ENCODE measurements at regions not wholly inside any gene's neighbourhood (a gene's known extent, or its start where the extent isn't known, plus 50 kb on each side); places are given as distances from the start of the nearest gene placed in this dataset.

DNA sequence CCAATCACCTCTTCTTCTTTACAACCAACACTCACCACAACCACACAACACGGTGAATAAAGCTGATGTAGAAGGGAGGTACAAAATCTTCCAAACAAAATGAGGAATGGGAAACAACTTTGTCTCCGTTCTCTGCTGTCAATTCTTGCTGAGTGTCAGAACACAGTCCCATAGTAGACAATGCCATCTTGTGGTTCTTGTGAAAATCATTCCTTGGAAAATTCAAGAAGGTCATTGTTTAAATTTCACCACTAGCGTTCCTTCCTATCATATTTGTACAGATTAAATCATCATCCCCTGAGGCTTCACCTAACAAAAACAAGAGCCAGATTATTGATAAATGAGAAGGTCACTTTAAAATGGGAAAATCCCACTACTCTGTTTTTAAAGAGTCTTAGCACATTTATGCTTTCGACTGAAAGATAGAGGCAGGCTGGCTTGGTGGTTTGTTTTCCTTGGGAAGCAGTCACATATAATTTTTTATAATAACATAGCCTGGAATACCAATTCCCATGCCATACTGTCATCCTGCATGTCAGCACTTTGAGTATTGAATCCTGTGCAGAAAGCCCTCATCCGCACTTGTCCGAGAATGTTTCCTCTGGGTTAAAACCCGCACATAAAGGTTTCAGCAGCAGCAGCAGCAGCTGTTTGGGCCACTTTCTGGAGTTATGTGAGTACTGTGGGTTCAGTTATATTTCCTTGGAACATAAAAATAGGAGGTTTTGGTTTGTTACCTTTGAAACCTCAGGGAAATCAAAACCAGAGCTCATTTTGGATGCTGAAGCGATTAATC is 395.0 kb upstream of the SMARCA2 start:
- DNase-seq (ENCODE audit: low read depth): peak; percentile 21
- H3K4me3 ChIP-seq (ENCODE audit: low read depth, low read length): no peak overlapping the region

DNA sequence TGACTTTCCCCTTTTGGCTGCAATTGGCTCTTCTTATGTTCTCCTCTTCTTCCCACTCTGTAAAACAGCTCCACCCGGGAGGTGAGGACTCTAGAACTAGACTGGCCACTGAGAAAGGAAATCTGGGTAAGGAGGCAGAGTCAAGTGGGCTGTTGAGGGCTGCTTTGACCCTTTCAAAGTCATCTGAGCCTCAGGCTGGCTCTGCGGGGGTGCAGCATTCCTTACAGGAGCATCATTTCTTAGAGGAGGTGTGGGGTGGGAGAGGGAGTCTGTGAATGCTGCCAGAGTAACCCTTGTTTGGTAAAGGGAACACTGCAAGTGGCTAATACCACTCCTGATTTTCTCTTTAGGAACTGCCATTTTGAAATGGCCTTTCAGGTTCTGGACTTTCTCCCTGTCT is 377.7 kb upstream of the SMARCA2 start:
- DNase-seq (ENCODE audit: low read depth): no peak
- H3K4me3 ChIP-seq (ENCODE audit: low read depth, low read length): no peak overlapping the region
- TF ChIP-seq, protein P1, sequence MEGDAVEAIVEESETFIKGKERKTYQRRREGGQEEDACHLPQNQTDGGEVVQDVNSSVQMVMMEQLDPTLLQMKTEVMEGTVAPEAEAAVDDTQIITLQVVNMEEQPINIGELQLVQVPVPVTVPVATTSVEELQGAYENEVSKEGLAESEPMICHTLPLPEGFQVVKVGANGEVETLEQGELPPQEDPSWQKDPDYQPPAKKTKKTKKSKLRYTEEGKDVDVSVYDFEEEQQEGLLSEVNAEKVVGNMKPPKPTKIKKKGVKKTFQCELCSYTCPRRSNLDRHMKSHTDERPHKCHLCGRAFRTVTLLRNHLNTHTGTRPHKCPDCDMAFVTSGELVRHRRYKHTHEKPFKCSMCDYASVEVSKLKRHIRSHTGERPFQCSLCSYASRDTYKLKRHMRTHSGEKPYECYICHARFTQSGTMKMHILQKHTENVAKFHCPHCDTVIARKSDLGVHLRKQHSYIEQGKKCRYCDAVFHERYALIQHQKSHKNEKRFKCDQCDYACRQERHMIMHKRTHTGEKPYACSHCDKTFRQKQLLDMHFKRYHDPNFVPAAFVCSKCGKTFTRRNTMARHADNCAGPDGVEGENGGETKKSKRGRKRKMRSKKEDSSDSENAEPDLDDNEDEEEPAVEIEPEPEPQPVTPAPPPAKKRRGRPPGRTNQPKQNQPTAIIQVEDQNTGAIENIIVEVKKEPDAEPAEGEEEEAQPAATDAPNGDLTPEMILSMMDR (IDR thresholded peaks at IDR 0.05; ENCODE audit: insufficient read depth, low read depth, low read length, missing control alignments): no peak

More for the DNA sequence above, 395.0 kb upstream of the SMARCA2 start:
- TF ChIP-seq, protein P1 (IDR thresholded peaks at IDR 0.05; ENCODE audit: insufficient read depth, low read depth, low read length, missing control alignments): peak; percentile 15

DNA sequence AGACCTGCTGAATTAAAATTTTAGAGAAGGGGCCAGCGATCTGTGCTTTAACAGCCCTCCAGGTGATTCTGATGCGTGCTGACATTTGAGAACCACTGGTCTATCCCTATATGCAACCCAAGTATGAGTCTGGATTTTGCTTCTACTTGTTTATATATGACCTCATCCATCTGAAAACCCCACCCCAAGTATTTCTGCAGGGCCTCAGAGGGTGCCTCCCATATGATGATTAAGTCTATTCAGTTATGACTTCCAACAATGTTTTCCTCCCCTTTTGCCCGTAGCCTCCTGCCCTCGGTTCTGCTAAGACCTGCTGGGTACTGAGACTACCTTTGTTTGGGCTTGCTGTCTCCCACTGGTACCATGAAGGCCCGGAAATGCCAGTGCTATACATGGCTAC is 376.0 kb upstream of the SMARCA2 start:
- H3K4me3 ChIP-seq (ENCODE audit: low read depth, low read length): no peak overlapping the region
- no peak for DNase-seq (ENCODE audit: low read depth)
- TF ChIP-seq, protein P1 (IDR thresholded peaks at IDR 0.05; ENCODE audit: insufficient read depth, low read depth, low read length, missing control alignments): no peak

DNA sequence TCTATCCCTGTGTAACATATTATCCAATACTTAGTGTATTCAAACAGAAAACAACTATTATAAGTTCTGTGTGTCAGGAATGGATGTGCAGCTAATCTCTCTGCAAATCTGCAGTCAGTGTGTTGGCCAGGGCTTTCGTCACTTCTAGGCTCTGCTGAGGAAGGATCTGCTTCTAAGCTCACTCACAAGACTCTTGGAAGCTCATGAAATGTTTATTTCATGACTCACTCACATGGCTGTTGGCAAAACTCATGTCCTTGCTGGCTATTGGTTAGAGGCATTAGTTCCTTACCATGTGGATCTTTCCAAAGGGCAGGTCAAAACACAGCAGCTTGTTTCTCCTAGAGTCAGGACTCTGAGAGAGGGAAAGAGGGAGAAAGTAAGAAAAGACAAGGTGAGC is 367.4 kb upstream of the SMARCA2 start:
- TF ChIP-seq, protein P1 (IDR thresholded peaks at IDR 0.05; ENCODE audit: insufficient read depth, low read depth, low read length, missing control alignments): no peak
- no peak overlapping the region for H3K4me3 ChIP-seq (ENCODE audit: low read depth, low read length)
- no peak for DNase-seq (ENCODE audit: low read depth)

DNA sequence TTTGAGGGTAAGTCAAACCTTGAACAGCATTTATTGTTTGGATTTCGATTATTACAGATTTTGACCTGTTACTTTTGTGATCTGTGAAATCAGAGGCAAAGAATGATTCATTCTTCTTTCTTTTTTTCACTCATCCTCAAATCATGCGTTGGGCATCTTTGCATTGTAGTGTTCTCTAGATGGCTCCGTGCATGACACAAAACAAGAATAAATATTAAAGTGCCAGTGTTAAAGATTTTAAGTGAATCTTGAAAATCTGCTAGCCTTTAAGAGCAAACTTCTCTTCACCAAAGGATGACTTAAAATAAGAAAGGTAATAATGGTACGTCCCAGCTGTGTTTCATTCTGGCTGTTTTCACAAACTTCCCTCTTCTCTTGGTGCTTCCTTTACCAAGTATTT is 361.9 kb upstream of the SMARCA2 start:
- TF ChIP-seq, protein P1 (IDR thresholded peaks at IDR 0.05; ENCODE audit: insufficient read depth, low read depth, low read length, missing control alignments): no peak
- H3K4me3 ChIP-seq (ENCODE audit: low read depth, low read length): no peak overlapping the region
- DNase-seq (ENCODE audit: low read depth): no peak

DNA sequence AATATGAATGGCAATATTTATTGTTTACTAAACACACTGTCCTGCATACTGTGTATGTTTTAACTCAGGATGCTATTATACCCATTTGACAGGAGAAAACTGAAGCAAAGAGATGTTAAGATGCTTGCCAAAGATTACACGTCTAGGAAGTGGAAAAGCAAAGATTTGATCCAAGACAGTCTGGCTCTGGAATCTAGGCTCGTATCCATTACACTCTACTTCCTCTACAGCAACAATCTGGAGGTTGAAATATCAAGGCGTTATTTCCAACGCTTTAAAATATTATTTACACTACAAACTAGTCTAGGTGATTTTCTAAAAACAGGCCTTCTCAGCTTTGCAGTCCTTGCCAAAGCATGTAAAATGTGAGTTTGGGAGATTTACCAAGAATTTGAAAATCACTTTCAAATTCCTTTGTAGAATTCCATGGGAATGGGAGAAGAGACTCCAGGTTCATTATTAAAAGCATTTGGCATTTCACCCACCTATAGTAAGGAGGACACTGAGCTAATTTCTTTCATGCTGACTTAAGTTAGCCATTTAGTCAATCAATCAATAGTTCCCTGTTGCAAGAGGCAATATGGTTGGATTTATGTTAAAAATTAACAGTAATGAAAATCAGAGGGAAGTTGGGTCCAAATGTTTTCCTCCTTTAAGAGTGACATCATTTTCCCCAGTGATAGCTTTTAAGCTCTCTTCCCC is 356.3 kb upstream of the SMARCA2 start:
- TF ChIP-seq, protein P1 (IDR thresholded peaks at IDR 0.05; ENCODE audit: insufficient read depth, low read depth, low read length, missing control alignments): no peak
- no peak for DNase-seq (ENCODE audit: low read depth)
- no peak overlapping the region for H3K4me3 ChIP-seq (ENCODE audit: low read depth, low read length)
